RWPE2 (cell line): ENCODE measurements at regions not wholly inside any gene's neighbourhood (a gene's known extent, or its start where the extent isn't known, plus 50 kb on each side); places are given as distances from the start of the nearest gene placed in this dataset.

Experiments
- ATAC-seq: fragments of 200-7000 bp; cut with Tn5 transposase; 3 replicates; pipeline ENCODE4 v1.9.1; 2021; ENCODE audit warnings: low read depth
- DNase-seq: peaks from one replicate; pipeline ENCODE4 v3.0.0-alpha.2; 2020; ENCODE audit warnings: low spot score
- H3K27ac ChIP-seq: fragments of 450-650 bp; 2 replicates; pipeline ENCODE4 v1.5.1; 2017; ENCODE audit warnings: mild to moderate bottlenecking; ENCODE audit not compliant: poor library complexity, severe bottlenecking
- H3K27me3 ChIP-seq: fragments of 250-450 bp; sonication (Bioruptor Pico); 2 replicates; pipeline ENCODE4 v1.5.1; 2021; ENCODE audit warnings: mild to moderate bottlenecking, moderate library complexity; ENCODE audit not compliant: insufficient read depth, poor library complexity, severe bottlenecking
- H3K36me3 ChIP-seq: fragments of 250-450 bp; sonication (Bioruptor Pico); 2 replicates; pipeline ENCODE4 v1.5.1; 2020; ENCODE audit warnings: low read depth, mild to moderate bottlenecking, moderate library complexity
- H3K4me1 ChIP-seq: fragments of 250-450 bp; sonication (Bioruptor Pico); 2 replicates; pipeline ENCODE4 v1.5.1; 2021; ENCODE audit warnings: mild to moderate bottlenecking, moderate library complexity; ENCODE audit not compliant: insufficient read depth, poor library complexity, severe bottlenecking
- H3K4me3 ChIP-seq: fragments of 250-450 bp; sonication (Bioruptor Pico); 2 replicates; pipeline ENCODE4 v1.5.1; 2021; ENCODE audit warnings: mild to moderate bottlenecking, moderate library complexity; ENCODE audit not compliant: severe bottlenecking
- H3K9me3 ChIP-seq: fragments of 250-450 bp; sonication (Bioruptor Pico); 2 replicates; pipeline ENCODE4 v1.5.1; 2021; ENCODE audit warnings: mild to moderate bottlenecking, moderate library complexity; ENCODE audit not compliant: severe bottlenecking
- TF ChIP-seq, protein P1 (sequence below): fragments of 450-650 bp; IDR thresholded peaks from one replicate; pipeline ENCODE4 v1.5.1; 2017; ENCODE audit warnings: mild to moderate bottlenecking, moderate library complexity; ENCODE audit not compliant: poor library complexity, severe bottlenecking

DNA sequence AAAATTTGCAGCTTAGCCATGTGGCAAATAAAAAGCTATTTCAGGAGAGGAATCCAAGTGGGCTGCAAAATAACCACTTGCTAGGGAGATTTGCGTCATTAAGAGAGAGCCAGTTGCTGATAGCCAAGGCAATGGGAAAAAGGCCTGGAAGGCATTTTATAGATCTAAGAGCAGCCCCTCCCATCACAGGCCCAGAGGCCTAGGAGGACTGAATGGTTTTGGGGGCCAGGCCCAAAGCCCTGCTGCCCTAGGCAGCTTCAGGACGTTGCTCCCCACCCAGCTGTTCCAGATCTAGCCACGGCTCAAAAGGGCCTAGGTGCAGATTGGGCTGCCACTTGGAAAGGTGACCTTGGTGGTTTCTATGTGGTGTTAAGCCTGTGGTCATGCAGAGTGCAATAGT is 169.0 kb downstream of the AASDHPPT start:
- H3K9me3 ChIP-seq = no peaks in the 10 kb centered on the region
- DNase-seq (no peak), ATAC-seq (no peak)
- no peaks in the 10 kb centered on the region for H3K27me3 ChIP-seq
- H3K27ac ChIP-seq = no peak overlapping the region
- H3K36me3 ChIP-seq = no peaks in the 10 kb centered on the region
- no peak overlapping the region for H3K4me3 ChIP-seq
- no peaks in the 10 kb centered on the region for H3K4me1 ChIP-seq
- TF ChIP-seq, protein P1, sequence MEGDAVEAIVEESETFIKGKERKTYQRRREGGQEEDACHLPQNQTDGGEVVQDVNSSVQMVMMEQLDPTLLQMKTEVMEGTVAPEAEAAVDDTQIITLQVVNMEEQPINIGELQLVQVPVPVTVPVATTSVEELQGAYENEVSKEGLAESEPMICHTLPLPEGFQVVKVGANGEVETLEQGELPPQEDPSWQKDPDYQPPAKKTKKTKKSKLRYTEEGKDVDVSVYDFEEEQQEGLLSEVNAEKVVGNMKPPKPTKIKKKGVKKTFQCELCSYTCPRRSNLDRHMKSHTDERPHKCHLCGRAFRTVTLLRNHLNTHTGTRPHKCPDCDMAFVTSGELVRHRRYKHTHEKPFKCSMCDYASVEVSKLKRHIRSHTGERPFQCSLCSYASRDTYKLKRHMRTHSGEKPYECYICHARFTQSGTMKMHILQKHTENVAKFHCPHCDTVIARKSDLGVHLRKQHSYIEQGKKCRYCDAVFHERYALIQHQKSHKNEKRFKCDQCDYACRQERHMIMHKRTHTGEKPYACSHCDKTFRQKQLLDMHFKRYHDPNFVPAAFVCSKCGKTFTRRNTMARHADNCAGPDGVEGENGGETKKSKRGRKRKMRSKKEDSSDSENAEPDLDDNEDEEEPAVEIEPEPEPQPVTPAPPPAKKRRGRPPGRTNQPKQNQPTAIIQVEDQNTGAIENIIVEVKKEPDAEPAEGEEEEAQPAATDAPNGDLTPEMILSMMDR = no peak

DNA sequence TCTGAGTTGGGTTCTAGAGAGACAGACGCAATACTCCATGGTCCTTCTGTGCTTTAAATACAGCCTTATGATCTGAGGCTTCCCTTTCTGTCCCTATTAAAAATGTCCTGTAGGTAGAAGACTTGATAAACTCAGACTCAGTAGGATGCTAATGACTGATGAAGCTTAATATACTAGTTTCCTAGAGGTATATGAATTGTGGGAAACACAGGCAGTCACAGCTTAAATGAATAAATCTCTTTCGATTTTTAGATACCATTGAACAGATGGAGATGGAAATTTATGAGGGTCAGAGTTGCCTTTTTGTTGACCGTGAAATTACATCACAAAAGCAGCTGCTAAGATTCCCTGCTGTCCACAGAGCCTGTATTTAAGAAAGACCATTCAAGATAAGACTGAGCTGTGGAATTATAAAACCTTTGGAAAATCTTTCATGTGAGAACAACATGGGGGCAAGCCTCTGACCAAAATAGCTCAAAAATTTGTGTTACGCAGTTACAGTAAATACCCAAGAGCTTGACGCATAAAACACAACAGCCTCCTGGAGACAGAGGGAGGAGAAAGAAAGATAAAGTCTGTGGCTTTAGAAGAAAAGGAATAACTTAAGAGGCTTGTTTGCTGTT is 172.3 kb downstream of the AASDHPPT start:
- DNase-seq (no peak), ATAC-seq (no peak)
- H3K4me3 ChIP-seq = no peak overlapping the region
- no peaks in the 10 kb centered on the region for H3K36me3 ChIP-seq
- no peaks in the 10 kb centered on the region for H3K27me3 ChIP-seq
- no peaks in the 10 kb centered on the region for H3K9me3 ChIP-seq
- no peak overlapping the region for H3K27ac ChIP-seq
- TF ChIP-seq, protein P1 = no peak
- no peaks in the 10 kb centered on the region for H3K4me1 ChIP-seq

DNA sequence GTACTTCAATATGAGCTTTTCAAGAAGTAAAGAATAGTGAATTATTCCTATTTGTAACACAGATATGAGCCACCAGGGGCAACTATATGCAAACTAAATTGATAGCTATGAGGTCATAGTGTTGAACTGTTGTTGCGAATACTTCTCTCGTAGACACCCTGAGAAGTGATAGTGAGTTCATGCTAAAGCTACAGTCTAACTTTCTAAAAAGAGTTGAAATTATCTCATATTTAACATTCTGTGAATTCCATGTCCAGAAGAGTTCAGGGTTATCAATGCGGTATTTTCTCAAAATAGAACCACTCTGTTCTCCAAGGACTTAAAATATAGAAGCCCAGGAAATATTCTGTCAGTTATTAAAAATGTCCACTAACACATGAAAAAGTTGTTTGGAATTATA is 185.4 kb downstream of the AASDHPPT start:
- no peaks in the 10 kb centered on the region for H3K4me1 ChIP-seq
- no peak for DNase-seq
- H3K4me3 ChIP-seq = no peak overlapping the region
- TF ChIP-seq, protein P1 = no peak
- no peak for ATAC-seq
- H3K27ac ChIP-seq = no peak overlapping the region
- H3K36me3 ChIP-seq = no peaks in the 10 kb centered on the region
- H3K27me3 ChIP-seq = no peaks in the 10 kb centered on the region
- no peaks in the 10 kb centered on the region for H3K9me3 ChIP-seq

DNA sequence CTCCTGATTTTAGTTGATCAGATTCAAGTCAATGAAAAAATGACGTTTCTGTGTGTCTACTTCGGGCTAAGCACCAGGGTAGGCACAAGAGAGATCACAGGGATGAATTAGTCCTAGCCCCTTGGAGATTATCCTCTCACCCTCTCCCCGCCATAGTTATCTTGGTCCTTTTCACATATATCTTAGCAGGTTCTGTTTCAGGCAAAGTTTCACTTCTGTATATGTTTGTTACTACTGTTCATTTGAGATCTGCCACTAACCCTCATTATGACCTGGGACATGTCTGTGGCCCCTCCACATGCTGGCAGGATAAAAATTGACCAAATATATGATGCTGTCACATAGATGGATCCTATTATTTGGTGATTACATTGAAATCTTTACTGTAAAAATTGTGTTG is 186.1 kb downstream of the AASDHPPT start:
- TF ChIP-seq, protein P1 = no peak
- Histone ChIP-seq H3K4me1 (no peaks in the 10 kb centered on the region), H3K27me3 (no peaks in the 10 kb centered on the region), H3K27ac (no peak overlapping the region), H3K36me3 (no peaks in the 10 kb centered on the region), H3K4me3 (no peak overlapping the region), H3K9me3 (no peaks in the 10 kb centered on the region)
- DNase-seq (no peak), ATAC-seq (no peak)

DNA sequence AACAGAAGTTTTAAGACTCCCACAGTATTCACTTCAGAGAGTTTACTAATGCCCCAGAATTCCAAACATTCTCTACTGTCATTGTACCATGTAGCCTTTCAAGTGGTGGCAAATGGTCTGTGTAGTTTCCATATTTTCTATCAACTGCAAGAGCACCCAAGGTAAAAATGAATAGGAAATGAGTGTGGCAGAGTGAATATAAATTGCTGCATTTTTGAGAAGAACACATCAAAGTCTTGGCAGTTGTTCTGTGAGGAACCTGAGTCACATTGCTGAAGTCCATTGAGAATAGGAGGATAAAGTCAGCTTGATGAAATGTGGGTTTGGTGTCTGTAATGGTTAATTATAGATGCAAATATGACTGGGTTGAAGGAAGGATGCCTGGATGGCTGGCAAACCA is 193.6 kb downstream of the AASDHPPT start:
- H3K4me1 ChIP-seq = no peaks in the 10 kb centered on the region
- TF ChIP-seq, protein P1 = no peak
- H3K27ac ChIP-seq = no peak overlapping the region
- H3K4me3 ChIP-seq = no peak overlapping the region
- H3K36me3 ChIP-seq = no peaks in the 10 kb centered on the region
- ATAC-seq (no peak), DNase-seq (no peak)
- H3K9me3 ChIP-seq = no peaks in the 10 kb centered on the region
- no peaks in the 10 kb centered on the region for H3K27me3 ChIP-seq
